Esophagus muscularis mucosa (tissue), 3 donors: ENCODE measurements at regions not wholly inside any gene's neighbourhood (a gene's known extent, or its start where the extent isn't known, plus 50 kb on each side); places are given as distances from the start of the nearest gene placed in this dataset.
"Not testable (repeated sequence)": the region's sequence is repeated elsewhere in the genome, so short reads cannot be mapped to it uniquely, and the experiment has no call there.

Source experiments
- CTCF ChIP-seq, 3 experiments: fragments of 200-600 bp in 2 of 3; fragments of 450-650 bp in 1 of 3; sonication (generic) in 2 of 3; IDR thresholded peaks; one replicate each; pipeline ENCODE4 v1.5.1; 2017 to 2019; ENCODE audit warnings: antibody characterized with exemption in 3 of 3, mild to moderate bottlenecking in 2 of 3, moderate library complexity in 1 of 3
- POLR2A ChIP-seq: fragments of 450-650 bp; IDR thresholded peaks from one replicate; pipeline ENCODE4 v1.6.1; 2017; ENCODE audit warnings: antibody characterized with exemption, moderate library complexity, mild to moderate bottlenecking, low read depth

- not testable (repeated sequence) for TF ChIP-seq CTCF (IDR thresholded peaks at IDR 0.05); POLR2A
Measured at GRCh38 chr13:22881721-22882608, 298.8 kb upstream of the SGCG start.
